ENCODE measurements at regions not wholly inside any gene's neighbourhood (a gene's known extent, or its start where the extent isn't known, plus 50 kb on each side); places are given as distances from the start of the nearest gene placed in this dataset.

- no peaks in the 10 kb centered on the region for H3K36me3 ChIP-seq (ENCODE audit: control insufficient read depth in 4 of 4, insufficient read depth in 4 of 4, low read length in 4 of 4)
- TF ChIP-seq CTCF (IDR thresholded peaks at IDR 0.05; ENCODE audit: control extremely low read depth, extremely low read depth): no peak
- ATAC-seq (ENCODE audit: insufficient read depth, low FRiP score) (no peak), DNase-seq (no peak)
- H3K9me3 ChIP-seq (ENCODE audit: control insufficient read depth in 4 of 4, insufficient read depth in 3 of 4, low read length in 3 of 4): peaks cover 0 to 5% (median 0%) of the 10 kb centered on the region in 4 donors
- peaks cover 0 to 3% (median 0%) of the 10 kb centered on the region in 5 donors for H3K4me1 ChIP-seq (ENCODE audit: control insufficient read depth in 5 of 5, insufficient read depth in 5 of 5, low read length in 5 of 5)
- no peak overlapping the region for H3K4me3 ChIP-seq
- peaks cover 0 to 5% (median 0%) of the 10 kb centered on the region in 3 donors for H3K27me3 ChIP-seq (ENCODE audit: control insufficient read depth in 3 of 3, insufficient read depth in 3 of 3, low read length in 2 of 3)
- H3K9ac ChIP-seq (ENCODE audit: insufficient read depth in 1 of 2, low read length in 2 of 2): no peak overlapping the region
- H3K27ac ChIP-seq (ENCODE audit: low read depth in 1 of 2, low read length in 1 of 2): no peak overlapping the region
- 62 to 65% methylated on average over 1 of the region's 1 CpG for whole genome bisulfite sequencing, 2 donors
These were observed 466.8 kb upstream of the CDH4 start for GRCh38 chr20:60785301-60785700.

GRCh38 chr20:60785785-60786184 lies 466.3 kb upstream of the CDH4 start:
- Histone ChIP-seq H3K36me3 (ENCODE audit: control insufficient read depth in 4 of 4, insufficient read depth in 4 of 4, low read length in 4 of 4) (no peaks in the 10 kb centered on the region), H3K9ac (ENCODE audit: insufficient read depth in 1 of 2, low read length in 2 of 2) (no peak overlapping the region), H3K27me3 (ENCODE audit: control insufficient read depth in 3 of 3, insufficient read depth in 3 of 3, low read length in 2 of 3) (peaks cover 0 to 5% (median 0%) of the 10 kb centered on the region in 3 donors), H3K27ac (ENCODE audit: low read depth in 1 of 2, low read length in 1 of 2) (no peak overlapping the region), H3K9me3 (ENCODE audit: control insufficient read depth in 4 of 4, insufficient read depth in 3 of 4, low read length in 3 of 4) (peaks cover 0 to 4% (median 0%) of the 10 kb centered on the region in 4 donors), H3K4me1 (ENCODE audit: control insufficient read depth in 5 of 5, insufficient read depth in 5 of 5, low read length in 5 of 5) (peaks cover 0 to 3% (median 0%) of the 10 kb centered on the region in 5 donors), H3K4me3 (no peak overlapping the region)
- peak in 2 of 3 donors; percentile 19 to 53 for DNase-seq
- TF ChIP-seq CTCF (IDR thresholded peaks at IDR 0.05; ENCODE audit: control extremely low read depth, extremely low read depth): no peak
- no peak for ATAC-seq (ENCODE audit: insufficient read depth, low FRiP score)
- 43 to 44% methylated on average over 7 of the region's 7 CpGs for WGBS, 2 donors

DNA sequence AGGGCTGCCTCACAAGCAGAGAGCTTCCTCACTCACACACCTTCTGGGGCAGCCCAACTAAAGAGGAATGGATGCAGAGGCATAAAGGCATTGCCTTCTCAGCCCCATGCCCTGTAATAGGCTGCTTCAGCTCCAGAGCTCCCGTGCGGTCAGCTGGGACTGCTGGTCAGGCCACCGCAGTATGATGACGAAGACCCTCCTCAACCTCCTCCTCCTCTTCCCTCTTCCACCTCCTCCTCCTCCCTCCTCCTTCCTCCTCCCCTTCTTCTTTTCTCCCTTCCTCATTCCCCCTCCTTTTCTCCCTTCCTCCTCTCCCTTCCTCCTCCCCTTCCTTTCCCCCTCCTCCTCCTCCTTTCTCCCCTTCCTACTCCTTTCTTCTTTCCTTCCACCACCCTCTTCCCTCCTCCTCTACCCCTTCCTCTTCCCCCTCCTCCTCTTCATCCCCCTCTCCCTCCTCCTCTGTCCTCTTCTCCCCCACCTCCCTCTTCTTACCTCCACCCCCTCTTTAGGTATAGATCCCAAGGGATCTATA lies 465.3 kb upstream of the CDH4 start:
- H3K4me3 ChIP-seq: no peak overlapping the region
- DNase-seq (no peak), ATAC-seq (ENCODE audit: insufficient read depth, low FRiP score) (no peak)
- no peak overlapping the region for H3K9ac ChIP-seq (ENCODE audit: insufficient read depth in 1 of 2, low read length in 2 of 2)
- no peaks in the 10 kb centered on the region for H3K36me3 ChIP-seq (ENCODE audit: control insufficient read depth in 4 of 4, insufficient read depth in 4 of 4, low read length in 4 of 4)
- TF ChIP-seq CTCF (IDR thresholded peaks at IDR 0.05; ENCODE audit: control extremely low read depth, extremely low read depth): no peak
- no peak overlapping the region for H3K27ac ChIP-seq (ENCODE audit: low read depth in 1 of 2, low read length in 1 of 2)
- WGBS, 2 donors: 67 to 73% methylated on average over 4 of the region's 4 CpGs
- peaks cover 0 to 4% (median 0%) of the 10 kb centered on the region in 4 donors for H3K9me3 ChIP-seq (ENCODE audit: control insufficient read depth in 4 of 4, insufficient read depth in 3 of 4, low read length in 3 of 4)
- peaks cover 0 to 3% (median 0%) of the 10 kb centered on the region in 5 donors for H3K4me1 ChIP-seq (ENCODE audit: control insufficient read depth in 5 of 5, insufficient read depth in 5 of 5, low read length in 5 of 5)
- peaks cover 0 to 5% (median 0%) of the 10 kb centered on the region in 3 donors for H3K27me3 ChIP-seq (ENCODE audit: control insufficient read depth in 3 of 3, insufficient read depth in 3 of 3, low read length in 2 of 3)

GRCh38 chr20:60787276-60787675 lies 464.8 kb upstream of the CDH4 start:
- 23 to 49% methylated on average over 4 of the region's 4 CpGs for WGBS, 2 donors
- peaks cover 0 to 5% (median 0%) of the 10 kb centered on the region in 3 donors for H3K27me3 ChIP-seq (ENCODE audit: control insufficient read depth in 3 of 3, insufficient read depth in 3 of 3, low read length in 2 of 3)
- H3K9ac ChIP-seq (ENCODE audit: insufficient read depth in 1 of 2, low read length in 2 of 2): no peak overlapping the region
- DNase-seq (no peak), ATAC-seq (ENCODE audit: insufficient read depth, low FRiP score) (no peak)
- peaks cover 0 to 3% (median 0%) of the 10 kb centered on the region in 5 donors for H3K4me1 ChIP-seq (ENCODE audit: control insufficient read depth in 5 of 5, insufficient read depth in 5 of 5, low read length in 5 of 5)
- no peaks in the 10 kb centered on the region for H3K36me3 ChIP-seq (ENCODE audit: control insufficient read depth in 4 of 4, insufficient read depth in 4 of 4, low read length in 4 of 4)
- H3K9me3 ChIP-seq (ENCODE audit: control insufficient read depth in 4 of 4, insufficient read depth in 3 of 4, low read length in 3 of 4): peaks cover 0 to 4% (median 0%) of the 10 kb centered on the region in 4 donors
- H3K27ac ChIP-seq (ENCODE audit: low read depth in 1 of 2, low read length in 1 of 2): no peak overlapping the region
- TF ChIP-seq CTCF (IDR thresholded peaks at IDR 0.05; ENCODE audit: control extremely low read depth, extremely low read depth): no peak
- no peak overlapping the region for H3K4me3 ChIP-seq

Data from lung (tissue), 11 donors.